ENCODE measurements at regions not wholly inside any gene's neighbourhood (a gene's known extent, or its start where the extent isn't known, plus 50 kb on each side); places are given as distances from the start of the nearest gene placed in this dataset.
"Not testable (repeated sequence)": the region's sequence is repeated elsewhere in the genome, so short reads cannot be mapped to it uniquely, and the experiment has no call there.

DNA sequence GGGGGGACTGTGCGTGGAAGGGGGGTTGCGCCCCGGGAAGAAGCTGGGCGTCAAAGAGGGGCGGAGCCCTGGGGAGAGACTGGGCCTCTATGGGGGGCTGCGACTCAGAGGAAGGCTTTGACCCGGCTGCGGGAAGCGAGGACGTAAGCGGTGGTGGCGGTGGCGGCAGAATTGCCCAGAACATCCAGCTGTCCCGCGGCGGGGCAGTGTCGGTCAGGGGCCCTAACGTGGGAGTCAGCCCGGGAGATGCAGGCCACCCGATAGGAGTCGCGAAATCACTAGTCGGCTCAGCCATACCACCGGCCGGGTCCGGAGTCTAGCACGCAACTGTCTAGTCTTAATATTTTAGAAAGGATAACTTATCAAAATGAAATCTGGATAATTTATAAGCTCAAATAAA, 387.6 kb upstream of the EYS start:
- Histone ChIP-seq H3K4me3 (ENCODE audit: low read depth, low read length) (no peak overlapping the region), H3K36me3 (ENCODE audit: control insufficient read depth, insufficient read depth, low read length) (no peaks in the 10 kb centered on the region), H3K27me3 (ENCODE audit: control insufficient read depth, insufficient read depth, low read length) (no peaks in the 10 kb centered on the region)
- DNase-seq (ENCODE audit: low read depth): no peak
- ChIA-PET CTCF (no interaction called here), POLR2A (no interaction called here)
- TF ChIP-seq, protein P1, sequence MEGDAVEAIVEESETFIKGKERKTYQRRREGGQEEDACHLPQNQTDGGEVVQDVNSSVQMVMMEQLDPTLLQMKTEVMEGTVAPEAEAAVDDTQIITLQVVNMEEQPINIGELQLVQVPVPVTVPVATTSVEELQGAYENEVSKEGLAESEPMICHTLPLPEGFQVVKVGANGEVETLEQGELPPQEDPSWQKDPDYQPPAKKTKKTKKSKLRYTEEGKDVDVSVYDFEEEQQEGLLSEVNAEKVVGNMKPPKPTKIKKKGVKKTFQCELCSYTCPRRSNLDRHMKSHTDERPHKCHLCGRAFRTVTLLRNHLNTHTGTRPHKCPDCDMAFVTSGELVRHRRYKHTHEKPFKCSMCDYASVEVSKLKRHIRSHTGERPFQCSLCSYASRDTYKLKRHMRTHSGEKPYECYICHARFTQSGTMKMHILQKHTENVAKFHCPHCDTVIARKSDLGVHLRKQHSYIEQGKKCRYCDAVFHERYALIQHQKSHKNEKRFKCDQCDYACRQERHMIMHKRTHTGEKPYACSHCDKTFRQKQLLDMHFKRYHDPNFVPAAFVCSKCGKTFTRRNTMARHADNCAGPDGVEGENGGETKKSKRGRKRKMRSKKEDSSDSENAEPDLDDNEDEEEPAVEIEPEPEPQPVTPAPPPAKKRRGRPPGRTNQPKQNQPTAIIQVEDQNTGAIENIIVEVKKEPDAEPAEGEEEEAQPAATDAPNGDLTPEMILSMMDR (IDR thresholded peaks at IDR 0.05; ENCODE audit: insufficient read depth, low read depth, low read length): no peak

- H3K27me3 ChIP-seq (ENCODE audit: control insufficient read depth, insufficient read depth, low read length); POLR2A ChIA-PET; H3K4me3 ChIP-seq (ENCODE audit: low read depth, low read length); CTCF ChIA-PET; DNase-seq (ENCODE audit: low read depth); H3K36me3 ChIP-seq (ENCODE audit: control insufficient read depth, insufficient read depth, low read length): not testable (repeated sequence)
Observed at GRCh38 chr6:66092306-66092705, 385.3 kb upstream of the EYS start.

- Histone ChIP-seq H3K27me3 (ENCODE audit: control insufficient read depth, insufficient read depth, low read length) (no peaks in the 10 kb centered on the region), H3K36me3 (ENCODE audit: control insufficient read depth, insufficient read depth, low read length) (no peaks in the 10 kb centered on the region), H3K4me3 (ENCODE audit: low read depth, low read length) (no peak overlapping the region)
- TF ChIP-seq, protein P1 (IDR thresholded peaks at IDR 0.05; ENCODE audit: insufficient read depth, low read depth, low read length): no peak
- DNase-seq (ENCODE audit: low read depth): no peak
- POLR2A ChIA-PET: no interaction called here
- CTCF ChIA-PET: no interaction called here
Observed at GRCh38 chr6:66086532-66086931, 379.5 kb upstream of the EYS start.

DNA sequence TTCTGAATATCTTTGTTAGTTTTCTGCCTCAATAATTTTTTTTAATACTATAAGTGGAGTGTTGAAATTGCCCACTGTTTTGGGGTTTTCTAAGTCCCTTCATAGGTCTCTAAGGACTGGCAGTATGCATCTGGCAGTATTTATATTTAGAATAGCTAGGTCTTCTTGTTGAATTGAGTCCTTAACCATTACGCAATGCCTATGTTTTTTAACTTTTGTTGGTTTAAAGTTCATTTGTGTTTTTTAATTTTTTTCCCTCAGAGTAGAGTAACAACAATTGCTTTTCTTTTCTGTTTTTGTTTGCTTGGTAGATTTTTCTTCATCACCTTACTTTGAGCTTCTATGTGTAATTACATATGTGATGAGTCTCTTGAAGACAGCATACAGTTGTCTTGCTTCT, 375.9 kb upstream of the EYS start:
- no peak for DNase-seq (ENCODE audit: low read depth)
- ChIA-PET POLR2A (no interaction called here), CTCF (no interaction called here)
- Histone ChIP-seq H3K4me3 (ENCODE audit: low read depth, low read length) (no peak overlapping the region), H3K36me3 (ENCODE audit: control insufficient read depth, insufficient read depth, low read length) (no peaks in the 10 kb centered on the region), H3K27me3 (ENCODE audit: control insufficient read depth, insufficient read depth, low read length) (no peaks in the 10 kb centered on the region)
- TF ChIP-seq, protein P1 (IDR thresholded peaks at IDR 0.05; ENCODE audit: insufficient read depth, low read depth, low read length): no peak

- ChIA-PET POLR2A (no interaction called here), CTCF (no interaction called here)
- TF ChIP-seq, protein P1 (IDR thresholded peaks at IDR 0.05; ENCODE audit: insufficient read depth, low read depth, low read length): no peak
- no peak for DNase-seq (ENCODE audit: low read depth)
- H3K27me3 ChIP-seq (ENCODE audit: control insufficient read depth, insufficient read depth, low read length): no peaks in the 10 kb centered on the region
- H3K36me3 ChIP-seq (ENCODE audit: control insufficient read depth, insufficient read depth, low read length): no peaks in the 10 kb centered on the region
- no peak overlapping the region for H3K4me3 ChIP-seq (ENCODE audit: low read depth, low read length)
Observed at GRCh38 chr6:66068907-66069306, 361.9 kb upstream of the EYS start.

DNA sequence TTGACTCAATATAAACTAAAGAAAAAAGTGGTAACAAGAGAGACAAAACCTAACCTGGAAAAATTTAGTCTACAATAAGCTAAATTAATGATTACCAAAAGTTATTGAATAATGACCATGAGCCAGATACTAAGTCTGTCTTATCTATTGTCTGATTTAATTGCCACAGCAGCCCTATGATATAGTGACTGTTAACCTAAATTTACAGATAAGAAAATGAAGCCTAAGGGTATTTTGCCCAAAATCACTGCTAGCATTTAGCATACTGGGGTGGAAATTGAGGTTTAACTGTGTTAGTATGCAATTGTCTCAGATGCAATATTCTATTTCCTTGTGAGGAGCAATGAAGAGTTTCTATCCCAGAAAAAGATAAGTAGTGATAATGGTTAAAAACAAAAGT, 361.0 kb upstream of the EYS start:
- DNase-seq (ENCODE audit: low read depth): no peak
- CTCF ChIA-PET: no interaction called here
- H3K36me3 ChIP-seq (ENCODE audit: control insufficient read depth, insufficient read depth, low read length): no peaks in the 10 kb centered on the region
- POLR2A ChIA-PET: no interaction called here
- no peaks in the 10 kb centered on the region for H3K27me3 ChIP-seq (ENCODE audit: control insufficient read depth, insufficient read depth, low read length)
- H3K4me3 ChIP-seq (ENCODE audit: low read depth, low read length): no peak overlapping the region
- TF ChIP-seq, protein P1 (IDR thresholded peaks at IDR 0.05; ENCODE audit: insufficient read depth, low read depth, low read length): no peak
